Fibroblast of gingiva (primary cell): ENCODE measurements at regions not wholly inside any gene's neighbourhood (a gene's known extent, or its start where the extent isn't known, plus 50 kb on each side); places are given as distances from the start of the nearest gene placed in this dataset.
"Not testable (repeated sequence)": the region's sequence is repeated elsewhere in the genome, so short reads cannot be mapped to it uniquely, and the experiment has no call there.

Experiments
- DNase-seq: peaks from one replicate; pipeline ENCODE4 v3.0.0-alpha.2; 2011; ENCODE audit warnings: low read depth

DNA sequence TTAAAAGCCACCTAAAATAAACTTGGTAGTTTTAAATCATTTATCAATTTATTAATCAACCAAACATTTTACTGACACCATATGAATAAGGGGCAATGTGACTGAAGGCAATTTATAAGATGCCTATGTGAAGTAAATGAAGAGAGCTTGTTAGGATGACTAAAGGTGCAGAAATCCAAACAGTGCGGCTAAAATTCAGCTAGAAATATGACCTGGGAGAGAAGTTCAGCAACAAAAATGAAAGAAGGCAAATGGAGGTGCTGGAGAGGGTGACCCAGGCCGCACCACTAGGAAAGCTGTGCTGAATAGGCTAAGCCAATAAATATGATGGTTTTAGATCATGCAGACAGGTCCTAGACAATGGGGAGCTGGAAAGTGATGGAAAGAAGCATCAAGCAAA, 403.7 kb downstream of the BTG1 start:
- DNase-seq, result no peak

DNA sequence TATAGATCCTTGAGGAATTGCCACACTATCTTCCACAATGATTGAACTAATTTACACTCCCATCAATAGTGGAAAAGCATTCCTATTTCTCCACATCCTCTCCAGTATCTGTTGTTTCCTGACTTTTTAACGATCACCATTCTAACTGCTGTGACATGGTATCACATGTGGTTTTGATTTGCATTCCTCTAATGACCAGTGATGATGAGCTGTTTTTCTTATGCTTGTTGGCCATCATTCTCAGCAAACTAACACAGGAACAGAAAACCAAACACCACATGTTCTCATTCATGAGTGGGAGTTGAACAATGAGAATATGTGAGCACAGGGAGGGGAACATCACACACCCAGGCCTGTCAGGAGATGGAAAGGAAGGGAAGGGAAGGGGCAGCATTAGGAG, 411.8 kb downstream of the BTG1 start:
- DNase-seq, result peak; percentile 80

DNA sequence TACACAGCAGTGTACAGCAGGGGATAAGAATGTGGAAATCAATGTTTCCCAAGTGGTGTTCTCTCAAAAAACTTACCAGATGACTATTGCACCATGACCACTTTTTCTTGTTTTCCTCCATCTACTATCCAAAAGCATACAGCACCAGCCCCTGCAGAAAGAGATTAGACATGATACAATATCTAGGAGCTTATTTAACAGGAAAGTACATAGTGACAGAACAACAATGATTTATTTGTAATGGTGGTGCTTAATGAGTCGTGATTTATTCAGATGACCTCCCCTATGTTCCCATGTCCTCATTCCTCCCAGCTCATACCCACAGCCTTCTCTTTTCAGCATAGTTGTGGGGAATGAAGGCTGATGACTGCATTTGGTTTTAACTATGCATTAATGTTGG, 413.6 kb downstream of the BTG1 start:
- DNase-seq, result peak; percentile 60

DNA sequence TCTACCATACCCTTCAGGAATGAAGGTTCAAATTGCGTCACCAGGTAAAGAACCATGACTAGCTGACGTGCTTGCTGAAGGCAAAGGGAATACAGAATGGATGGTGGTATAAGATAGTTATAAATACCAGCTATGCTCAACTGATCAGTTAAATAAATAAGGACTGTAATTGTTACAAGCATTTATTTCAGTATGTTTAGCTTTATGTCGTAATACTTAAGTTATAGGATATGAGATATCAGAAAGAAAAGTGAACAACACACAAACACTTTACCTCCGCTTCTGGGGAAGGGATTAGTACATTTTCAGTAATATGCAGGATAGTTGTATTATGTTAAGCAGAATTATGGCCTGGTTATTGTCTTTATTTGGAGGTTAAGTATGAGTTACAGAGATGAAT, 416.1 kb downstream of the BTG1 start:
- DNase-seq, result no peak

DNA sequence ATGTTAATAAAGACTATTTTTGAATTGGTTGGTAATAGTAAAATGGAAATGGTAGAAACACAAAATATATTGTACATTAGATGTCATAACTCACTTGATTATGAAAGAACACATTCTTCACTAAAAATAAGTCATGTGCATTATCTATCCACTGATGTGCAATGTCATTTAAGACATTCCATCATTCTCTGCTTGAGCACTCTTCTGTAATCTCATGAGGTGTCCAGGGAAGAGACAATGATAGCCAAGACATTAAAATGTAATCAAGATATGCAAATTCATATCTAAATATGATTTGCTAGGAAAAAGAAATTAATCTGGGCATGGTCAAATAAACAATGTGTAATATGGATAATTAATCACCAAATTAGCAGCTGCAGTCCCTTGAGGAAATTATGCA, 422.5 kb downstream of the BTG1 start:
- no peak for DNase-seq

DNA sequence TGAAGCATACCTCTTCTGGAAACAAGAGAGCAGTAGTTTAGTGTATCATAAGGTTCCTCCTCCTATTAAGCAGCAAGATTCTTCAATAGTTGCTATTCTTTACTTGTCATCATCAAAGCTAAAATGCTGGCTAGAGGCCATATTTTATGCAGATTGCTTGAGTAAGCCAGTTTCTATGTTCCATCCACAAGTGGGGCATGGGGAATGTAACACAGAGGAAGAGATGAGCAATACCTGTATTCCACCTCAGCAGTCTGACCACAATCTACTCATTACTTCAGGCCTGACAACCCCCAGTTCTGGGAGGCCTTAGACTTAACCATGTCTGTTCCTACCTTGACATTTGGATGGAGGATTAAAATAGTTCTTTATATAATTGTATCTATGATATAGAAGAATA, 423.6 kb downstream of the BTG1 start:
- no peak for DNase-seq

DNA sequence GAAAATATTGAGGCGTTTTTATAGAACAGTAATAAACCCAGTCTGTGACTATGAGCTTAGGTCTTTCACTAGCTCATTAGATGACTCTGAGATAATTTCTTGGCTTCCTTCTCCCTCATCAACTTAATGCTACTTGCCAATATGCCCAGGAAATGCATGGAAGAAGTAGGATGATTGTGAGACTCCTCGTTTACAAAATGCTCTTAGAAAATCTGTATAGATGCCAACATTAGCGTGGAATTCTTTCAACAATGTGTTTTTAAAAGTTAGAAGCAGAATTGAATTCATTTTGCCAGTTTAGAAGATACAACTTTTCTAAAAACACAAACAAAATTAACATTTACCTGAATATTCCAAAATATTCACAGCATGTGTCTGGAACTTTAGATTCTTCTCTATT, 424.6 kb downstream of the BTG1 start:
- no peak for DNase-seq

DNA sequence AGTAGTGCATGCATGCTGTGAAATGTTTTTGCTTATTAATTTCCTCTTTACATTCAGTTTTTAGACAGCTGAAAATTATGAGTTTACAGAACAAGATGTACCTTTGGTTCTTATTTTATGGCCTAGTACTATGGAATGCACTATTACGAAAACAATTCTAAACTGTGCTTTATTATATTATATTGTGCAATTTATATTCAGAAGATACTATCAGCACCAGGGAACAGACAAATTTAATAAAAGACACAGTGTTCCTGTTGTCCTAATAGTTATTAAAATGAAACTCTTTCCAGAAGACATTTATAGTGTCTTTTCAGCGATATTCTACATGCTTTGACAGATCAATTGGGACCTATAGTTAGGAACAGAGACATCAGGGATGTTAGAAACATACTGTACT, 427.3 kb downstream of the BTG1 start:
- peak; percentile 56 for DNase-seq

DNA sequence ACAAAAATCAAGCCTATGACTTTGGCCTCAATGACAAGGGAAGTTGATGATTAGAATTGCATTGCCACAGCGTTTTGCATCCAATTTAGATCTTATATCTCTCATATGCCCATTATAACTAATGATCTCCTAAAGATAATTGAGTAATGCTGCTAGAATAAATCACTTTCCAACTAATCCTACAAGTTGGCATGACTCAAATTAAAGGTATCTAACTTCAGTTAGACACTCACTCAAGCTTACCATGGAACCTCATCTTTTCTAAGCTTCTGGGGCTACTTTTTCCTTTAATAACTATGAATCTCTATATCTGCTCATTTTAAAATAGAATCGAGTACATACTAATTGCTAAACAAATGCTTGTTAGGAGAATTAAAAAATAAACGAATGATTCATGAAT, 427.8 kb downstream of the BTG1 start:
- DNase-seq, result no peak

DNA sequence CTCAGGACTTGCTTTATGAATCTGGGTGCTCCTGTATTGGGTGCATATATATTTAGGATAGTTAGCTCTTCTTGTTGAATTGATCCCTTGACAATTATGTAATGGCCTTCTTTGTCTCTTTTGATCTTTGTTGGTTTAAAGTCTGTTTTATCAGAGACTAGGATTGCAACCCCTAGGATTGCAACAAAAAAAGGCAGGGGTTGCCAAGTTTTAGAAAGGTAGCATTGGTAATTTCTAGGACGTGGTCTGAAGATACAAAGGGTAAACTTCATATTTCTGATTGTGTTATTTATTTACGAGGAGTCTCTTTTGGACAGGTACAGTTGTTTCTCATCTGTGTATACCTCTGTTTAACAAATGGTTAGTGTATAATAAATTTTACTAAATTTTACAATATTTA, 433.7 kb downstream of the BTG1 start:
- DNase-seq, result not testable (repeated sequence)

DNA sequence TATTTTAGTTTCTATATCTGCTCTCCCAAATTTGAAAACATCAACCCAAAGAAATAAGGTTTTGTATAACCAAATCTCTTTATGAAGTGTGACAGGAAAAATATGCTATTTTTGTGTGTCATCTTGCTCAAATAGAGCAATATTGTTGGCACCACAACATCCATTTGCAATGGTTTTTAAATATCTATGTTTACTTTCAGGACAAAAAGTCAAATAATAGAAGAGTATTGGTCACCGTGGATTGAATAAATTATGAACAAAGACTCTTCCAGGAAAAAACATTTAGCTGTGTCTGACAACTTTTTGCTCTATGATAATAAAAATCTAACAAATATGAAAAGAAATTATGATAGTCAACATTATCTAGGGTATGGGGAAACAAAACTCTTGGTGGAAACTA, 439.2 kb downstream of the BTG1 start:
- no peak for DNase-seq

DNA sequence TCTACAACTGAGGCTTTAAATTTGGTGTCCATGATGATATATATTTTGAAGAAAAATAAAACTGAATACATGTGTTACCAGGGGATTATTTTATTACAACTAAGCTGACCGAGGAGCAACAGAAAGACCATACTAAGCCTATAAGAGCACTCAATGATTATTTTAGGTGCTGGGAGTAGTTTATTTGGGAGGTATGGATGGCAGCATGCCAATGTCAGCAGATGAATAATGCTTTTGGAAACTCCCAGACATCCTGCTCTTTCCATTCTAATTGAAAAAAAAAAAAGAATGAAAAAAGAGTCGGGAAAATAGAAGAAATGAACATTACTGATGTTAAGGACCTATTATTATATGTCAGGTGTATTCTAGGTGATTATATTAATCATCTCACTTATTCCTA, 441.2 kb downstream of the BTG1 start:
- DNase-seq, result peak; percentile 22

DNA sequence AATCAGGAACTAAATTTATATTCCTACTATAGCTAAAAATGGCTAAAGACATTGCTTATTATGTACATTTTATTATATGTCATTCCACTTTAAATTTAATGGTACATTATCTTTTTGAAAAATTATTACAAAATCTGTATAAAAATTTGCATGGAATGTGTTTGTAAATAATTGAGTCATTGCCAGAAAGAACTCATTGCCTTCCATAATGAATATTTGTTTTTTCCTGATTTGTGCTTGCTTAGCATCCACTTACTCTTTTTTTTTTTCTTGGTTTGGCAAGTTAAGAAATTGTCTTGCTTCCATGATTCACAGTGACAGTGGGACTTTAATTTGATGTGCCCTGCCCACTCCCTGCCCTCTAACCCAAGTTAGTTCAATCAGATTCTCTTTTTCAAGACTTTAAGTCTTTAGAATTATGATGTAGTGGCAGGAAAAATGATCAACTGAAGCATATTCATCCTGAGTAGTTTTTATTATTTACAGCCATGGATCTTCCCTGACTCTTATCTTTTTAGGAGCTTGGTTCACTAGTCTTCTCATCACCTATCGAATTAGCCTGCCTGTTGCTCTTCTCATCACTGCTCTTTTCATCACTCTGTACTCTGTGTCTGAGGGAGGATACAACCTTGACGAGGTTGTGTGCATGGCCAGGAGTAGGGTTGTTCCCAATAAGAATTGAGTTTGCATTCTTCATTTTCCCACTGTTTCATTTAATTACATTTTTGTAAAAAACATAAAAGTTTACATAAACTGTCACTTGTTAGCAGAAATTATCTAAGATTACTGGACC, 442.0 kb downstream of the BTG1 start:
- DNase-seq, result no peak

DNA sequence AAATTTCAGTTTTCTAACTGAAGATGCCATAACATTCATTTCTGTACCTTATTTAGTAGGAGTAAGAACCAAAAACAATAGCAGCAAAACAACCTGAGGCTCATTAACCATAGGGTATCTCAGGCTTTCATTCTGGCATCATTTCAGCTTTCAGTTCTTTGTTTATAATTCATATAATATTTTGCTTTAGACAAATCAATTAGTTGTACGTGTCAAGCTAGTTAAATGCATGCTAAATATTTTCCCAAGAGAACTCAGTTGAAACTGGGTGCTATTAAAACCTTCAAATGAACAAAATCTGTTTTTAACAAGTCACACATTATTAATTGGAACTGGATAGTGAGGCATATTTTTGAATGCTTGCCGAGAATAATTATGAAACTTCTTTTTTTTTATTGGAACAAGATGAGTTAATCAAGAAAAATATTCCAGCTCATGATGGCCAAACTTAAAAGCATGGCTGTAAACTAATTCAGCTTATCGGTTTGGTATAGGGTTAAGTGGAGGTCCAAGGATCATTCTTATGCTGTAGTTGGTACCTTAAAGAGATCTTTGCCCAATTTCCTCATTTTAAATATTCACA, 442.7 kb downstream of the BTG1 start:
- DNase-seq, result peak; percentile 4

DNA sequence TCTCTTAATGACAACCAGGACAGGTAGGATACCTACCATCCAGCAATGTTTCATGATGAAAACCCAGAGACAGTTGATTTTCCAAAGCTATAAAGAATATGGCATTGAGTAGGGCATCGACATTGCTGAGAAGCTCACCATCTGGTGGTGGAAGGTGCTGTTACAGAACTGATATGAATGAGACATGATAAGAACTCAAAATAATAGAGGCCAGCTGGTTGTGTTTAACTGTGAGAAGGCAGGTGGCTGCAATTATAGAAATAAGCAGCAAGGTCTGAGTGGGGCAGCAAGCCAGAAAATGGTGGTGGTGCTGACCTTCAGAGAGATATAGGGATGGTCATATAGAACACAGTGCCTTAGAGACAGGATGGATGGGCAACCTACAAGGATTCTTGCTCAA, 449.7 kb downstream of the BTG1 start:
- DNase-seq, result no peak

DNA sequence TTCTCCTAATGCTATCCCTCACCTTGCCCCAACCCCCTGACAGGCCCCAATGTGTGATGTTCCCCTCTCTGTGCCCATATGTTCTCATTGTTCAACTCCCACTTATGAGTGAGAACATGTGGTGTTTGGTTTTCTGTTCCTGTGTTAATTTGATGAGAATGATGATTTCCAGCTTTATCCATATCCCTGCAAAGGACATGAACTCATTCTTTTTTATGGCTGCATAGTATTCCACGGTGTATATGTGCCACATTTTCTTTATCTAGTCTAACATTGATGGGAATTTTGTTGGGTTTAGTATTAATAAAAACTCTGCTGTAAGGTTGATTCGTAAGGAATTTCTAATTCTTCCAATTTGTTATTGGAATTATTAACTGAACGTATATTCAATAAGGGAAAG, 450.2 kb downstream of the BTG1 start:
- not testable (repeated sequence) for DNase-seq

DNA sequence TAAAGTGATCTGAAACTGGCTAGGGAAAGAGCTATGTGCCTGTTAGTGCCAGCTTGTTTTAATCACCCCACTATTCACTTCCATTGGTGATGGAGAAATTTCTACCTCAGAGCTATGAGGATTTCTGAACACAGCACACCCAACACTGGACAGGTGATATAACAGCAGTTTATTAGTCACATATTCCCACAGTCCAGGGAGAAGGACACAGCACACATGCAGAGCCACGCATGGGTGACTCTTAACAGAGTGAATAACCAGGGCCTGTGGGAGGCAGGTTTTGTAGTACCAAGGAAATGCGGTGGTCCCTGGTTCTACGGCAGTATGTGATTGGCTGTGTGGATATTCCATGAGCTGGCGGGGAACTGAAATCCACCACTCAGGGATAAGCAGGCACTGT, 455.1 kb downstream of the BTG1 start:
- no peak for DNase-seq

DNA sequence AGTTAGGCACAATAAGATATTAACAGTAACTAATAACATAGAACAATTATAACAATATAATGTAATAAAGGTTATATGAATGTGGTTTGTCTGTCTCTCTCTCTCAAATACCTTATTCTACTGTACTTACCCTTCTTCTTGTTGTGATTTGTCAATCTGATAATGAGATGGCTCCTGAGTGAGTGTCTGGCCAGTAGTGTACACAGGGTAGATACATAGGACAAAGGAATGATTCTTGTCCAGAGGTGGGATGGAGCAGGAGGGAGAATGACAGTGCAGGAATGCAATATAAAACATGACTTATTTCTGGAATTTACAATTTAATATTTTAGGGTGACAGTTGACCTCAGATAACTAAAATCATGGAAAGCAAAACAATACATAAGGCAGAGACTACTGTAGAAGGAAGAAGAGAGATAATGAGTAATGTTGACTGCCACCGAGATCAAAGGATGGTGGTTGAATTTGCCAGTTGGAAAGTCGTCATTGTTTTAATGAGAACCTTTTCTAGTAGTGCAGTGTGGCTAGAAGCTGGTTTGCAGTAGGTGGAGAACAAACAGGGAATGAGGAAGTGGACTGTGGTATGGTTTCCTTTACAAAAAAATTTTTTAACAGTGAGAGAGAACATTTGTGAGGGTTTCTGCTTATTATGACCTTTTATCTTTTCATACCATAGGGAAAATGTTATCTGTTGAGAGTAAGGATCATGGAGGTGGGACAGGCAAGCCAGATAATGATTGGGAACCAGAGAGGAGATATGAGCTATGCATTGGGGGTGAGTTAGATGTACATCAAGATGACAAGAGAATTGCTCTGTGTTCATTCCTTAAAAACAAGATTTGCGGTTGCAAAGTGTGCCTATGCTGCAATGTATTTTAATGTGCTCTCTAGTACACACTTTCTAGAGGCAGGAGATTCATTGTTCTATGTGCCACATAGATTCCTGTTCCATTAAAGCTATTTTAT, 458.3 kb downstream of the BTG1 start:
- no peak for DNase-seq

DNA sequence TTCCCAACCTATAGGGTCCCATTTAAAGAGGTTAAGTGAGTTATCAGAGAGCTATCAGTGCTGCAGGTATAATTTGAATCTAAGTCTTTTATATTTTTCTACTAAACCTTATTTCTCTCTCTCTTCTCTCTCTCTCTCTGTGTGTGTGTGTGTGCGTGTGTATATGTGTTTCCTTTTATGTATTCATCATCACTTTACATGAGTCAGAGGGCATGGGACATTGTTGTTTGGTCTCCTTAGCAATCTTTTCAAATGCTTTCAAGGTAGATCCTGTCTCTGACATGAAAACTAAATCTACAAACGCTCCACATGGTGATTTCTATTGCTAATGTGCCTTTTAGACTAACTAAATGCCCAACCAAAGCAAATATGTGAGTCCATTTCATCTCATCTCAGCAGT, 459.7 kb downstream of the BTG1 start:
- DNase-seq, result peak; percentile 16

DNA sequence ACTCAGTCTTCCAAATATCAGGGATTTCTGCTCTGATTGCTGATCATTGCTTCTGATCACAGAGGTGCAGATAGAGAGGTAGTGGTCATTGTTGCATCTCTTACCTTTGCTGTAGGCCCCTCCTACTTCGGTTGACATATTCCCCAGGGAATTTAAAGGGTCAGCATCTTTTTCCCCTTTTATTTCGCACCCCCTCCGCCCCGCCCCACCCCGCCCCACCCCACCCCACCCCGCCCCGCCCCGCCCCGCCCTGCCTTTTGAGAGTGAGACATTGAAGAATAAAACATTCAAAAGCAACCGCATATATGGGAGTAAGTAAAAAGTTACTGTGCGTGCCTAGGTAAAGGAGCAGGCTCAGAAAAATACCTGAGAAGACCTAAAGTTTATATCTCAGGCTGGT, 463.9 kb downstream of the BTG1 start:
- DNase-seq, result no peak

DNA sequence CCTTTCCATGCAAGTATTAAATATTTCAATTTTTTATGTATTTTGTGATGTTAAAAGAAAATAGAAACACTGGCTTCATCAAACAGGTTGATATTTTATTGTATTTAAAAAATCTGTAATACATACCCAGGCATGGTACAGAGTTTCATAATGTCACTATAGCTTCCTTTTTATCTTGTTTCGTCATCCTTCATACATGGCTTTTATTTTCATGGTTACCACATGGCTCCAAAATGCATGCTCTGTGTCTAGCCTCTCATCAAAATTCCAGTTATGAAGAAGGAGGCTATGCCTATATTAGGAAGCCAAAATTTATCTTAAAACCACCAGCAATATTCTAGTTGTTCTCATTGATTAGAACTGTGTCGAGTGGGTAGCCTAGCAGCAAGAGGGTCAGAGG, 464.8 kb downstream of the BTG1 start:
- DNase-seq, result no peak

DNA sequence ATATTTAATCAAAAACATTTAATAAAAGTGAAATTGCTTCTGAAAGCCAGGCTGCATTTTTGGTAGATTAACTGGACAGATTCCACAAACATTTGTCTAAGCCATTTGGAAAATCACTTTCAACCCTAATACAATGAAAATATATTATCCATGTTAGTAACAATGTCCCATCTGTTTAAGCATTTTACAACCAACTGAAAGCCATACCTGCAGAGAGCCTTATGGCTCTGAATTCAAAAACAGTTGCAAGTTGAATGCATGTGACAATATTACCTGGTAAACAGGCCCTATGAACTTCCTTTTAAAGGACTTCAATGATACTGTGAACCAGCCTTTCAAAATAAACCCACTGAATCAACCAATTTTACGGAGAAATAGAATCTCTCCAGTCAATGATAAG, 468.1 kb downstream of the BTG1 start:
- DNase-seq, result no peak

DNA sequence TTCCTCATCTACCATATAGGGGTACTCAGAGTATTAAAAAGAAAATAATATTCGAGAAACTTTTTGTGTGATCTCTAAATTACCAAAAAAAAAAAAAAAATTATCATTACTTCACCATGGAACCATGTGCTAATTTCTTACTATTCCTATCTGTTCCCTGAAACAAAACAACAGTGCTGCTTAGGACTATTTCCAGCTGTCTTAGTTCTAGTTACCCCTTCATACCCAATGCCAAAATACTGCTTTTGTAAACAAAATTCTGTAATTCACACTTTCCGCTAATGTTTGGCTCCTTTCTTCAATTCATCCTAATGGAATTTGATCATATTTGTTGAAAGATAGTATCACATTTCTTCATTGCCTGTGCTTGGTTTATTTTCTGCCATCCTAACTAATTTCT, 470.2 kb downstream of the BTG1 start:
- peak; percentile 15 for DNase-seq
